ENCODE measurements at regions not wholly inside any gene's neighbourhood (a gene's known extent, or its start where the extent isn't known, plus 50 kb on each side); places are given as distances from the start of the nearest gene placed in this dataset.

DNA sequence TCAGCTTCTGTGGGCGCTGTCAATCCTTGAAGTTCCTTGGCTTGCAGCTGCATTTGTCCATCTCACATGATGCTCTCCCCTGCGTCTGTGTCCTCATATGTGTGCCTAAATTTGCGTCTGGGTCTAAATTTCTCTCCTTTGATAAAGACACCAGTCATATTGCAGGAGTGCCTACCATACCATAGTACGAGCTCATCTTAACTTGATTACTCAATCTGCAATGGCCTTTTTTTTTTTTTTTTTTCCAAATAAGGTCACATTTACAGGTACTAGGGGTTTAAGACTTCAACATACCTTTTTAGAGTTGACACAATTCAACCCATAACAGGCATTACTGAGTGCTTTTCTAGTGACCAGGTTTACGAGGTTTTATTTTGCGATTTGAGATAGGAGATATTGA, 233.3 kb upstream of the TBX3 start:
- no peak overlapping the region for H3K4me3 ChIP-seq (ENCODE audit: low read depth in 1 of 2, low read length in 1 of 2)
- no peak overlapping the region for H3K27ac ChIP-seq
- no peaks in the 10 kb centered on the region for H3K27me3 ChIP-seq
- TF ChIP-seq, protein P1, sequence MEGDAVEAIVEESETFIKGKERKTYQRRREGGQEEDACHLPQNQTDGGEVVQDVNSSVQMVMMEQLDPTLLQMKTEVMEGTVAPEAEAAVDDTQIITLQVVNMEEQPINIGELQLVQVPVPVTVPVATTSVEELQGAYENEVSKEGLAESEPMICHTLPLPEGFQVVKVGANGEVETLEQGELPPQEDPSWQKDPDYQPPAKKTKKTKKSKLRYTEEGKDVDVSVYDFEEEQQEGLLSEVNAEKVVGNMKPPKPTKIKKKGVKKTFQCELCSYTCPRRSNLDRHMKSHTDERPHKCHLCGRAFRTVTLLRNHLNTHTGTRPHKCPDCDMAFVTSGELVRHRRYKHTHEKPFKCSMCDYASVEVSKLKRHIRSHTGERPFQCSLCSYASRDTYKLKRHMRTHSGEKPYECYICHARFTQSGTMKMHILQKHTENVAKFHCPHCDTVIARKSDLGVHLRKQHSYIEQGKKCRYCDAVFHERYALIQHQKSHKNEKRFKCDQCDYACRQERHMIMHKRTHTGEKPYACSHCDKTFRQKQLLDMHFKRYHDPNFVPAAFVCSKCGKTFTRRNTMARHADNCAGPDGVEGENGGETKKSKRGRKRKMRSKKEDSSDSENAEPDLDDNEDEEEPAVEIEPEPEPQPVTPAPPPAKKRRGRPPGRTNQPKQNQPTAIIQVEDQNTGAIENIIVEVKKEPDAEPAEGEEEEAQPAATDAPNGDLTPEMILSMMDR (IDR thresholded peaks at IDR 0.05) = no peak
- H3K9me3 ChIP-seq = no peaks in the 10 kb centered on the region
- H3K36me3 ChIP-seq = no peaks in the 10 kb centered on the region
- H3K4me1 ChIP-seq (ENCODE audit: control insufficient read depth in 1 of 2, insufficient read depth in 1 of 2, low read depth in 1 of 2, low read length in 1 of 2) = no peaks in the 10 kb centered on the region

- Histone ChIP-seq H3K4me1 (ENCODE audit: control insufficient read depth in 1 of 2, insufficient read depth in 1 of 2, low read depth in 1 of 2, low read length in 1 of 2) (no peaks in the 10 kb centered on the region), H3K9me3 (no peaks in the 10 kb centered on the region), H3K4me3 (ENCODE audit: low read depth in 1 of 2, low read length in 1 of 2) (no peak overlapping the region), H3K27ac (no peak overlapping the region), H3K27me3 (no peaks in the 10 kb centered on the region), H3K36me3 (no peaks in the 10 kb centered on the region)
- TF ChIP-seq, protein P1 (IDR thresholded peaks at IDR 0.05) = no peak
Measured at GRCh38 chr12:114916541-114916940, 232.6 kb upstream of the TBX3 start.

GRCh38 chr12:114916124-114916523, 232.1 kb upstream of the TBX3 start:
- TF ChIP-seq, protein P1 (IDR thresholded peaks at IDR 0.05) = no peak
- H3K27me3 ChIP-seq = no peaks in the 10 kb centered on the region
- H3K27ac ChIP-seq = no peak overlapping the region
- no peak overlapping the region for H3K4me3 ChIP-seq (ENCODE audit: low read depth in 1 of 2, low read length in 1 of 2)
- no peaks in the 10 kb centered on the region for H3K9me3 ChIP-seq
- no peaks in the 10 kb centered on the region for H3K4me1 ChIP-seq (ENCODE audit: control insufficient read depth in 1 of 2, insufficient read depth in 1 of 2, low read depth in 1 of 2, low read length in 1 of 2)
- H3K36me3 ChIP-seq = no peaks in the 10 kb centered on the region

DNA sequence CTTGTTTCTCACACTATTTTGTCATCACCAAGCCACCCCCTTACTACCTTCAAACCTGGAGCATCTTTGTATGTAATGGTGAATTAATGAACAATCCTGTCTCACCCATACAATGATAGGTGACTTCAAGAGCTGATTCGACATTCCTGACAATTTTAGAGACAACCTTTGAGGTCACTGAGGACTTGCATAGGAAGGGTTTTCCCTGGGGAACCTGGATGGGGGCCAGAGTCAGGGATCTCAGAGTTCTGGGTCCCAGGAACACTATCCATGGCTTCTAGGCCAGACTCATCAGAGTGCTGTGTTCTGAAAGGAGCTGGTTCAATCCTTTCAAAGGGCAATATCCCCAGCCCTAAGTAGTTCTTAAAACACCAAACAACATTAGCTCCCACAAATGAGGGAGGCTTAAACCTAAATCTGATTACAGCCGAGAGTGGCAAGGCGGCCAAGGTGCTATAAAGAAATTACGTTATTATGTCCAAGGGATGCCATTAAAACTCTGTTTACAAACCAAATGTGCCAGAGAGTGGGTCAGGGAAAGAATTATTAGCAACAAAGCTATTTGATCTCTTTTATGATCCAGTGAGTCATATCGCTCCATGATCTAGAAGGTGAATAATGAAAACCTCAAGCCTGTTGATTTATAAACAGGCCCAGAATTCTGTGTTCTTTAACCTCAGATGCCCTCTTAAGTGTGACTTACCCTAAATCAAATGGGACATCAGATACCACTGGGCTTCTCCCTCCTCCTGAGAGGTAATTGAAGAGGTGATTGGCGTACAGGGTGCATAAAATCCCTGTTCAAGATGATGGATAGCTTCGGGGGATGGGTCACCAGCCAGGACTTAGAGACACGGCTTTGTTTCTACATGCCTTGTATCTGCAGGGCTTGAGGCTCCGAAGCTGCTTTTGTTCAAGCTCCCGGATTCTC, 230.2 kb upstream of the TBX3 start:
- H3K27ac ChIP-seq = no peak overlapping the region
- H3K36me3 ChIP-seq = no peaks in the 10 kb centered on the region
- no peak overlapping the region for H3K4me3 ChIP-seq (ENCODE audit: low read depth in 1 of 2, low read length in 1 of 2)
- no peaks in the 10 kb centered on the region for H3K4me1 ChIP-seq (ENCODE audit: control insufficient read depth in 1 of 2, insufficient read depth in 1 of 2, low read depth in 1 of 2, low read length in 1 of 2)
- TF ChIP-seq, protein P1 (IDR thresholded peaks at IDR 0.05) = no peak
- no peaks in the 10 kb centered on the region for H3K27me3 ChIP-seq
- H3K9me3 ChIP-seq = no peaks in the 10 kb centered on the region

DNA sequence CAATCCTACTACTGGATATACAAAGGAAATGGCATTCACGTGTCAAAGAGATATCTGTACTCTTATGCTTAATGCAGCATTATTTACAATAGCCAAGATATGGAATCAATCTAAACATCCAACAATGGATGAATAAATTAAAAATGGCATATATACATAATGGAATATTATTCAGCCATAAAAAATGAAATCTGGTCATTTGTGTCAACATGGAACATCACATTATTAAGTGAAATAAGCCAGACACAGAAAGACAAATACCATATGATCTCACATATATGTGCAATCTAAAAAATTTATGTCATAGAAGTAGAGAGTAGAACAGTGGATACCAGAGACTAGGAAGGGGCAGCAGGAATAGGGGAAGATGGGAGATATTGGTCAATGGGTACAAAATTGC, 228.8 kb upstream of the TBX3 start:
- no peaks in the 10 kb centered on the region for H3K36me3 ChIP-seq
- no peaks in the 10 kb centered on the region for H3K9me3 ChIP-seq
- no peak overlapping the region for H3K4me3 ChIP-seq (ENCODE audit: low read depth in 1 of 2, low read length in 1 of 2)
- no peak overlapping the region for H3K27ac ChIP-seq
- H3K4me1 ChIP-seq (ENCODE audit: control insufficient read depth in 1 of 2, insufficient read depth in 1 of 2, low read depth in 1 of 2, low read length in 1 of 2) = no peaks in the 10 kb centered on the region
- H3K27me3 ChIP-seq = no peaks in the 10 kb centered on the region
- TF ChIP-seq, protein P1 (IDR thresholded peaks at IDR 0.05) = no peak
